Lung (tissue), 11 donors: ENCODE measurements at regions not wholly inside any gene's neighbourhood (a gene's known extent, or its start where the extent isn't known, plus 50 kb on each side); places are given as distances from the start of the nearest gene placed in this dataset.

Source experiments
- ATAC-seq: fragments of 200-7000 bp; cut with Tn5 transposase; one replicate; pipeline ENCODE4 v1.9.1; 2020; ENCODE audit warnings: moderate number of reproducible peaks; ENCODE audit not compliant: insufficient read depth, low FRiP score
- DNase-seq, 3 donors: peaks; one replicate each; pipeline ENCODE4 v3.0.0-alpha.2; 2013 to 2017
- H3K27ac ChIP-seq, 2 donors: one replicate each; pipeline ENCODE4 v1.5.1; 2013; ENCODE audit warnings: mild to moderate bottlenecking in 2 of 2, moderate library complexity in 2 of 2, control low read depth in 1 of 2, inconsistent platforms in 1 of 2, low read depth in 1 of 2, low read length in 1 of 2
- H3K27me3 ChIP-seq, 3 donors: one replicate each; pipeline ENCODE4 v1.5.1; 2013; ENCODE audit warnings: low read length in 2 of 3; ENCODE audit not compliant: control insufficient read depth in 3 of 3, insufficient read depth in 3 of 3
- H3K36me3 ChIP-seq, 4 donors: one replicate each; pipeline ENCODE4 v1.5.1; 2013; ENCODE audit warnings: low read length in 4 of 4, mild to moderate bottlenecking in 1 of 4, moderate library complexity in 1 of 4; ENCODE audit not compliant: control insufficient read depth in 4 of 4, insufficient read depth in 4 of 4
- H3K4me1 ChIP-seq, 5 donors: one replicate each; pipeline ENCODE4 v1.5.1; 2013; ENCODE audit warnings: low read length in 5 of 5, mild to moderate bottlenecking in 2 of 5, moderate library complexity in 1 of 5; ENCODE audit not compliant: control insufficient read depth in 5 of 5, insufficient read depth in 5 of 5
- H3K4me3 ChIP-seq: one replicate; pipeline ENCODE4 v1.5.1; 2013; ENCODE audit warnings: mild to moderate bottlenecking, control low read depth, moderate library complexity
- H3K9ac ChIP-seq, 2 donors: one replicate each; pipeline ENCODE4 v1.5.1; 2013; ENCODE audit warnings: low read length in 2 of 2, control low read depth in 1 of 2; ENCODE audit not compliant: insufficient read depth in 1 of 2
- H3K9me3 ChIP-seq, 4 donors: one replicate each; pipeline ENCODE4 v1.5.1; 2013; ENCODE audit warnings: low read length in 3 of 4, mild to moderate bottlenecking in 1 of 4, moderate library complexity in 1 of 4; ENCODE audit not compliant: control insufficient read depth in 4 of 4, insufficient read depth in 3 of 4
- WGBS, 2 donors: extraction: QIAGEN DNeasy Blood & Tissue Kit; methylation state at CpG; one replicate each; pipeline ENCODE4 v1.1.7; 2013; 5-methylcytosine and 5-hydroxymethylcytosine counted together
- TF ChIP-seq, protein P1 (sequence below): IDR thresholded peaks from 2 replicates; pipeline ENCODE4 v1.5.1; 2012; ENCODE audit warnings: mild to moderate bottlenecking; ENCODE audit errors: control extremely low read depth, extremely low read depth
- donor health status: control.
- donor health status: control.
- donor health status: Bipolar disorder and iron deficiency.
- donor health status: healthy.
- donor health status: DM: yes; HTN: yes; CAD: no.

DNA sequence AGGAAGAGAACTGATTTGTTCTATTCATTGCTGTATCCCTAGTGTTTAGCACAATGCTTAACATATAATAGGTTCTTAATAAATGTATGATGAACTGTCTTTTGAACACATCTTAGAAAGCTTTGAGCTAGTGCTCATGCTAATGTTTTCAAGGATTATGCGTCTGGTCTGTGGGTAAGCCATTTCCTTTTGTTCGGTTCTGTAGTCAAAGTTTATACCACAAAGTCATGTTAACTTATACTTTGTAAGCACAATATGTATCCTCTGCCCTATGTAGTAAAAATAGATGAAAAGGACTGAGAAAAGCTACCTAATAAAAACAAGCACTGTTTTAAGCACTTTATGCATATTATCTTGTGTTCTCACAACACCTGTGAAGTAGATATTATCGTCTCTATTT, 301.9 kb downstream of the GLUD2 start:
- Histone ChIP-seq H3K9me3 (peaks cover 0 to 4% (median 0%) of the 10 kb centered on the region in 4 donors), H3K9ac (no peak overlapping the region), H3K36me3 (no peaks in the 10 kb centered on the region), H3K27ac (no peak overlapping the region), H3K4me1 (no peaks in the 10 kb centered on the region), H3K4me3 (no peak overlapping the region), H3K27me3 (no peaks in the 10 kb centered on the region)
- ATAC-seq (no peak), DNase-seq (no peak)
- 57 to 74% methylated on average over 3 of the region's 3 CpGs for WGBS, 2 donors
- TF ChIP-seq, protein P1, sequence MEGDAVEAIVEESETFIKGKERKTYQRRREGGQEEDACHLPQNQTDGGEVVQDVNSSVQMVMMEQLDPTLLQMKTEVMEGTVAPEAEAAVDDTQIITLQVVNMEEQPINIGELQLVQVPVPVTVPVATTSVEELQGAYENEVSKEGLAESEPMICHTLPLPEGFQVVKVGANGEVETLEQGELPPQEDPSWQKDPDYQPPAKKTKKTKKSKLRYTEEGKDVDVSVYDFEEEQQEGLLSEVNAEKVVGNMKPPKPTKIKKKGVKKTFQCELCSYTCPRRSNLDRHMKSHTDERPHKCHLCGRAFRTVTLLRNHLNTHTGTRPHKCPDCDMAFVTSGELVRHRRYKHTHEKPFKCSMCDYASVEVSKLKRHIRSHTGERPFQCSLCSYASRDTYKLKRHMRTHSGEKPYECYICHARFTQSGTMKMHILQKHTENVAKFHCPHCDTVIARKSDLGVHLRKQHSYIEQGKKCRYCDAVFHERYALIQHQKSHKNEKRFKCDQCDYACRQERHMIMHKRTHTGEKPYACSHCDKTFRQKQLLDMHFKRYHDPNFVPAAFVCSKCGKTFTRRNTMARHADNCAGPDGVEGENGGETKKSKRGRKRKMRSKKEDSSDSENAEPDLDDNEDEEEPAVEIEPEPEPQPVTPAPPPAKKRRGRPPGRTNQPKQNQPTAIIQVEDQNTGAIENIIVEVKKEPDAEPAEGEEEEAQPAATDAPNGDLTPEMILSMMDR = no peak

DNA sequence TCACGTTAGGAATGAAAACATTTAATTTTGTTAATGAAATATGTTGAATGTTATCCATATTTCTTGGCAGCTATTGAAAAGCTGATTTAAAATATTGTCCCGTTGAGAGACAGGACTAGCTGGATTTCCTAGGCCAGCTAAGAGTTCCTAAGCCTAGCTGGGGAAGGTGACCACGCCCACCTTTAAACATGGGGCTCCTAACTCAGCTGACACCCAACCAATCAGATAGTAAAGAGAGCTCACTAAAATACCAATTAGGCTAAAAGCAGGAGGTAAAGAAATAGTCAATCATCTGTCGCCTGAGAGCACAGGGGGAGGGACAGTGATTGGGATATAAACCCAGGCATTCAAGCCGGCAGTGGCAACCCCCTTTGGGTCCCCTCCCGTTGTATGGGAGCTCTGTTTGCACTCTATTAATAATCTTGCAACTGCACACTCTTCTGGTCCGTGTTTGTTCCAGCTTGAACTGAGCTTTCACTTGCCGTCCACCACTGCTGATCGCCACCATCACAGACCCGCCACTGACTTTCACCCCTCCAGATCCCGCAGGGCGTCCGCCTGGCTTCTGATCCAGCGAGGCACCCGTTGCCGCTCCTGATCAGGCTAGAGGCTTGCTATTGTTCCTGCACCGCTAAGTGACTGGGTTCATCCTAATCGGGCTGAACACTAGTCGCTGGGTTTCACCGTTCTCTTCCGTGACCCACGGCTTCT, 308.9 kb downstream of the GLUD2 start:
- H3K9ac ChIP-seq = no peak overlapping the region
- no peaks in the 10 kb centered on the region for H3K4me1 ChIP-seq
- H3K36me3 ChIP-seq = no peaks in the 10 kb centered on the region
- H3K27ac ChIP-seq = no peak overlapping the region
- TF ChIP-seq, protein P1 = no peak
- H3K27me3 ChIP-seq = no peaks in the 10 kb centered on the region
- peaks cover 0 to 3% (median under 1%) of the 10 kb centered on the region in 4 donors for H3K9me3 ChIP-seq
- H3K4me3 ChIP-seq = no peak overlapping the region
- DNase-seq = no peak
- WGBS, 2 donors = 77 to 99% methylated on average over 19 to 22 of the region's 22 CpGs
- no peak for ATAC-seq

DNA sequence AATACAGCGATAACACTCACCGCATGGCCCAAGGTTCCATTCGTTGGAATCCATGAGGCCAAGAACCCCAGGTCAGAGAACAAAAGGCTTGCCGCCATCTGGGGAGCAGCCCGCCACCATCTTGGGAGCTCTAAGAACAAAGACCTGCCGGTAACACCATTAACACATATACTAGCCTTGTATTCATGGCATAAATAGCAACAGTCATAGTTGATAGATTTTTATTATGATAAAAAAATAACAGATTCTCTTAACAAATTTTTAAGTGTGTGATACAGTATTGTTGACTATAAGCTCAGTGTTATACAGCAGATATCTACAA, 309.4 kb downstream of the GLUD2 start:
- WGBS, 2 donors = 79 to 82% methylated on average over 6 of the region's 6 CpGs
- no peaks in the 10 kb centered on the region for H3K27me3 ChIP-seq
- ATAC-seq = no peak
- no peak overlapping the region for H3K9ac ChIP-seq
- no peak overlapping the region for H3K4me3 ChIP-seq
- H3K9me3 ChIP-seq = peaks cover 0 to 2% (median 0%) of the 10 kb centered on the region in 4 donors
- TF ChIP-seq, protein P1 = no peak
- no peaks in the 10 kb centered on the region for H3K36me3 ChIP-seq
- no peak overlapping the region for H3K27ac ChIP-seq
- no peak for DNase-seq
- no peaks in the 10 kb centered on the region for H3K4me1 ChIP-seq

DNA sequence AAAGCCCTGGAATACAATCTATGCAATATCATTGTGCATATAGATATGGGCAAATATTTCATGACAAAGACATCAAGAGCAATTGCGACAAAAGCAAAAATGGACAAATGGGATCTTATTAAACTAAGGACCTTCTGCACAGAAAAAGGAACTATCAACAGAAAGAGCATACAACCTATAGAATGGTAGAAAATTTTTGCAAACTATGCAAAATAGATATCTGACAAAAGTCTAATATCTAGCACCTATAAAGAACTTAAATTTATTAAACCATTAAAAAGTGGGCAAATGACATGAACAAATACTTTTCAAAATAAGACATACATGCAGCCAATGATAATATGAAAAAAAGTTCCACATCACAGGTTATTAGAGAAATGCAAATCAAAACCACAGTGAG, 312.9 kb downstream of the GLUD2 start:
- no peaks in the 10 kb centered on the region for H3K27me3 ChIP-seq

More for the DNA sequence above, 312.9 kb downstream of the GLUD2 start:
- H3K9ac ChIP-seq = no peak overlapping the region
- TF ChIP-seq, protein P1 = no peak
- H3K36me3 ChIP-seq = no peaks in the 10 kb centered on the region
- ATAC-seq = no peak
- no peak overlapping the region for H3K27ac ChIP-seq
- H3K9me3 ChIP-seq = peaks cover 0 to 2% (median 0%) of the 10 kb centered on the region in 4 donors
- H3K4me3 ChIP-seq = no peak overlapping the region
- no peaks in the 10 kb centered on the region for H3K4me1 ChIP-seq
- no peak for DNase-seq
- 95 to 99% methylated on average over 1 of the region's 1 CpG for WGBS, 2 donors
